Dendritic cell treated with granulocyte-macrophage colony-stimulating factor and Interleukin-4, amounts not matched to agents 40 ng/mL and 50 ng/mL, for 4 days (primary cell): ENCODE measurements at regions not wholly inside any gene's neighbourhood (a gene's known extent, or its start where the extent isn't known, plus 50 kb on each side); places are given as distances from the start of the nearest gene placed in this dataset.

ENCODE experiments used
- H3K27ac Mint-ChIP-seq: one replicate; pipeline ENCODE4 v1.8.0; 2022; ENCODE audit warnings: mild to moderate bottlenecking, mixed read lengths
- H3K27me3 Mint-ChIP-seq: one replicate; pipeline ENCODE4 v1.8.0; 2022; ENCODE audit warnings: mild to moderate bottlenecking, mixed read lengths
- H3K36me3 Mint-ChIP-seq: one replicate; pipeline ENCODE4 v1.8.0; 2022; ENCODE audit warnings: low read depth, mixed read lengths
- H3K4me1 Mint-ChIP-seq: one replicate; pipeline ENCODE4 v1.8.0; 2022; ENCODE audit warnings: low read depth, mixed read lengths
- H3K4me3 Mint-ChIP-seq: one replicate; pipeline ENCODE4 v1.8.0; 2022; ENCODE audit warnings: mild to moderate bottlenecking, moderate library complexity, mixed read lengths
- H3K9me3 Mint-ChIP-seq: one replicate; pipeline ENCODE4 v1.8.0; 2022; ENCODE audit warnings: mixed read lengths
- intact Hi-C: fragments of 100-400 bp; cut with micrococcal nuclease; formaldehyde crosslinking; loops from one replicate; pipeline ENCODE4 v1.15.0; 2022

- intact Hi-C loops = no loop called here
- H3K4me1 Mint-ChIP-seq = no peaks in the 10 kb centered on the region
- H3K36me3 Mint-ChIP-seq = no peaks in the 10 kb centered on the region
Measured at GRCh38 chr2:58291726-58292438, 50.8 kb upstream of the FANCL start.

More at GRCh38 chr2:58291726-58292438, 50.8 kb upstream of the FANCL start:
- Mint-ChIP-seq H3K27ac (no peak overlapping the region), H3K27me3 (no peaks in the 10 kb centered on the region), H3K9me3 (peaks cover 9% of the 10 kb centered on the region), H3K4me3 (no peak overlapping the region)
